ENCODE measurements at regions not wholly inside any gene's neighbourhood (a gene's known extent, or its start where the extent isn't known, plus 50 kb on each side); places are given as distances from the start of the nearest gene placed in this dataset.

DNA sequence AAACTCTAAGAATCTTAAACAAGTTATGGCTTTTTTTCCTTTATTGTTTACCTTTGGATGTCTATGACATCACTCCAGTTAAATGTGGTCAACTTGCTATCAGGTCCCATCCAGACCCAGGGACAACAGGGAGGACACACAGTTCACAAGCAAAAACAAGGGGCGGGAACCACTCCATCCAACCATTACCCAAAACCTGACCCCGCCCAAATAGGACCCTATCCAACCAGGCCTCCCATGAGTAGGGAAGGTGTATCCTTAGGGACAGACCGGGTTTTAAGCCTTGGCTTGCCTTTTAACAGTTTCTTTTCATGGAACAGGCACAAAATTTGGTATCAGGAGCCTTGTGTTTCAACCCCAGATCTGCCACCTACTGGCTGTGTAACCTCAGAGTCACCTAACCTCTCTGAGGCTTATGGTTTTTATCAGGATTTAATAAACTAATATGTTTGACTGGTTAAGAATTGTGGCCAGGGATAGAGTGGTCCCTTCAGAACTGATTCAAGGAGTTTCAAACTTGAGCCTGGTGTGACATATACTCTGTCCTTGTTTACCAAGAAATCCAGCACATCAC, 127.7 kb upstream of the RAD23B start:
- H3K4me3 ChIP-seq (ENCODE audit: low read depth, low read length) = no peak overlapping the region
- TF ChIP-seq, protein P1, sequence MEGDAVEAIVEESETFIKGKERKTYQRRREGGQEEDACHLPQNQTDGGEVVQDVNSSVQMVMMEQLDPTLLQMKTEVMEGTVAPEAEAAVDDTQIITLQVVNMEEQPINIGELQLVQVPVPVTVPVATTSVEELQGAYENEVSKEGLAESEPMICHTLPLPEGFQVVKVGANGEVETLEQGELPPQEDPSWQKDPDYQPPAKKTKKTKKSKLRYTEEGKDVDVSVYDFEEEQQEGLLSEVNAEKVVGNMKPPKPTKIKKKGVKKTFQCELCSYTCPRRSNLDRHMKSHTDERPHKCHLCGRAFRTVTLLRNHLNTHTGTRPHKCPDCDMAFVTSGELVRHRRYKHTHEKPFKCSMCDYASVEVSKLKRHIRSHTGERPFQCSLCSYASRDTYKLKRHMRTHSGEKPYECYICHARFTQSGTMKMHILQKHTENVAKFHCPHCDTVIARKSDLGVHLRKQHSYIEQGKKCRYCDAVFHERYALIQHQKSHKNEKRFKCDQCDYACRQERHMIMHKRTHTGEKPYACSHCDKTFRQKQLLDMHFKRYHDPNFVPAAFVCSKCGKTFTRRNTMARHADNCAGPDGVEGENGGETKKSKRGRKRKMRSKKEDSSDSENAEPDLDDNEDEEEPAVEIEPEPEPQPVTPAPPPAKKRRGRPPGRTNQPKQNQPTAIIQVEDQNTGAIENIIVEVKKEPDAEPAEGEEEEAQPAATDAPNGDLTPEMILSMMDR (conservative IDR thresholded peaks at IDR 0.05; ENCODE audit: low read depth, low read length) = peak; percentile 27
- no peak for DNase-seq (ENCODE audit: low read depth)

DNA sequence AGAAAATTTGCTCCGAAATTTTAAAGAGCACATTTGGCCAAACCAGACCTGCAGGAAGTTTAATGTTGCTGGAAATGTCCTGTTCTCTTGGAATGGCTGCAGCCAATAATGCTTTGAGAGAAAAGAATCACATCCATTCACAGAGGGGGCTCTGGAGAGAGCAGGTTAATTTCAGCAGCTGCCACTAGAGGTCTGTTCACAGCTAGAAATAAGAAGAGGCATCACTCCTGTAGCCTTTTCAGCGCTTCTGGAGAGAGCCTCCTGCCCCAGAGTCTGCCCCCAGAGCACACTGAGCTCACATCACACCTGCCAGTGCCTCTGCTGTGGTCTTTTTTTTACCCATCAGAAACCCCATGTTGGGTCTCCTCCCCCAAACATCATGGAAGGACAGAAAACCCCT, 124.8 kb upstream of the RAD23B start:
- TF ChIP-seq, protein P1 (conservative IDR thresholded peaks at IDR 0.05; ENCODE audit: low read depth, low read length) = peak; percentile 76
- DNase-seq (ENCODE audit: low read depth) = peak; percentile 68
- H3K4me3 ChIP-seq (ENCODE audit: low read depth, low read length) = no peak overlapping the region

DNA sequence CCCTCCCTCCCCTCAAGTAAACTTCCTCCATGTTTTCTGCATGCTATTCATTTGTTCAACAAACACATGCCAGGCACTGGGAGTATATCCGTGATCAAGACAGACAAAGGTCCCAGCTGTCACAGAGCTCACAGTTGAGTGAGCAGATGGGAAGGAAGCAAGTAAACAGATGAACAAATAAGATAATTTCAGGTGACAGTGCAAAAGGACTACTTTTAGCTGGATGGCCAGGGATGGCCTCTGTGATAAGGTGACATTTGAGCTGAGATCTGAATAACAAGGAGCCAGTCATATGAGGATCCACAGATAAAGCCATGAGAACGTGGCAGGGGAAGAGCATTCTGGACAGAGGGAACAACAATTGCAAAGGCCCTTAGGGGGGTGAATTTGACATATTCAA, 121.7 kb upstream of the RAD23B start:
- no peak for DNase-seq (ENCODE audit: low read depth)
- no peak overlapping the region for H3K4me3 ChIP-seq (ENCODE audit: low read depth, low read length)
- TF ChIP-seq, protein P1 (conservative IDR thresholded peaks at IDR 0.05; ENCODE audit: low read depth, low read length) = no peak

DNA sequence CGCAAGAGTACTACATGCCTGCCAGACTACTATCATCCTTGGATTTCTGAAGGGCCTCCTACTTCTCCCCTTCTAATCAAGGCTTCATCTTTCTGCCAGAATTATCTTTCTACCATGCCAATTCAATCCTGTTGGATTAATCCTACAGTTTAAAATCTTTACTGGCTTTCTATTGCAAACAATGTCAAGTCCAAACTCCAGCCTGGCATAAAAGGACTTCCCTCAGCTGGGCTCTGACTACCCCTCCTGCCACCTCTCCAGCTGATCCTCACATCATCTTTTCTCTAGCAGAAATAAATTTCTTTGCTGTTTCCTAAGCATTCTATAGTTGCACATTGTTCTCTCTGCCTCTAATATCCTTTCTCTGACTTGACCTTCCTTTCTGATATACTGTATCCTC, 119.7 kb upstream of the RAD23B start:
- no peak overlapping the region for H3K4me3 ChIP-seq (ENCODE audit: low read depth, low read length)
- DNase-seq (ENCODE audit: low read depth) = no peak
- TF ChIP-seq, protein P1 (conservative IDR thresholded peaks at IDR 0.05; ENCODE audit: low read depth, low read length) = no peak

DNA sequence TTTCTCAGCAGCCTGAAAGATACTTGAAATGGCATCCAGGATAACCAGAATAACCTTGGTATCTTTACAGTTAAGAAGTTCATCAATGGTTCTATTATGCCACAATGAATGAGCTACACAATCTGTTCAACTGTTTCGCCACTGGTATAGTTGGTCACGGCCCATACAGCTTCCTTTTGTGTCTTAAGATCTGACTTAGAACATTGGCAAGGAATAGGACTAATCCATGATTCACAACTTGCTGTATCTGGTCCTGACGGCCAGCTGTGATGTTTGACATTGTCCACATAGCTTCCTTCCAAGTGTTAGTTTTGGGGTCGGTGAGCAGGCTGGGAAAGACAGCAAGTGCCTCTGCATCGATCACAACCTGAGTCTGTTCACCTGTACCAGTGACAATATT, 113.3 kb upstream of the RAD23B start:
- TF ChIP-seq, protein P1 (conservative IDR thresholded peaks at IDR 0.05; ENCODE audit: low read depth, low read length) = no peak
- DNase-seq (ENCODE audit: low read depth) = no peak
- H3K4me3 ChIP-seq (ENCODE audit: low read depth, low read length) = no peak overlapping the region

DNA sequence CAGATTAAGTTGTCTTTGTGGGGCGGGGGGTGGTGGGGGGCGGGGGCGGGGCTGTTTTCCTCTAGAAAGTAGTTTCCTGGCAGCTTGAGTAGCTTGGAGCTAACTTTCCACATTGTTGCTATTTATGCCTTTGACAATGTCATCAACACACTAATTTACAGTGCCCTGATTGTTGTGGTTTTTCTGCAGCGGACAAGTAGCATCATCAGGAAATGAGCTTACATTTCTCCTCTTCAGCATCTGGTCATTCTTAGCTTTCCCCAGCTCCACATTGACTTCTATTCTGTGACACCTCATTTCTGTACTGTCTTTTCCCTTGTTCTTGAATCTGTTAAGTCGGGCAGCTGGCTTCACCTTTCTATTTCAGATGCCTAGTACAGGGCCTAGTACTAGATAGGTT, 112.3 kb upstream of the RAD23B start:
- DNase-seq (ENCODE audit: low read depth) = no peak
- TF ChIP-seq, protein P1 (conservative IDR thresholded peaks at IDR 0.05; ENCODE audit: low read depth, low read length) = no peak
- H3K4me3 ChIP-seq (ENCODE audit: low read depth, low read length) = no peak overlapping the region

DNA sequence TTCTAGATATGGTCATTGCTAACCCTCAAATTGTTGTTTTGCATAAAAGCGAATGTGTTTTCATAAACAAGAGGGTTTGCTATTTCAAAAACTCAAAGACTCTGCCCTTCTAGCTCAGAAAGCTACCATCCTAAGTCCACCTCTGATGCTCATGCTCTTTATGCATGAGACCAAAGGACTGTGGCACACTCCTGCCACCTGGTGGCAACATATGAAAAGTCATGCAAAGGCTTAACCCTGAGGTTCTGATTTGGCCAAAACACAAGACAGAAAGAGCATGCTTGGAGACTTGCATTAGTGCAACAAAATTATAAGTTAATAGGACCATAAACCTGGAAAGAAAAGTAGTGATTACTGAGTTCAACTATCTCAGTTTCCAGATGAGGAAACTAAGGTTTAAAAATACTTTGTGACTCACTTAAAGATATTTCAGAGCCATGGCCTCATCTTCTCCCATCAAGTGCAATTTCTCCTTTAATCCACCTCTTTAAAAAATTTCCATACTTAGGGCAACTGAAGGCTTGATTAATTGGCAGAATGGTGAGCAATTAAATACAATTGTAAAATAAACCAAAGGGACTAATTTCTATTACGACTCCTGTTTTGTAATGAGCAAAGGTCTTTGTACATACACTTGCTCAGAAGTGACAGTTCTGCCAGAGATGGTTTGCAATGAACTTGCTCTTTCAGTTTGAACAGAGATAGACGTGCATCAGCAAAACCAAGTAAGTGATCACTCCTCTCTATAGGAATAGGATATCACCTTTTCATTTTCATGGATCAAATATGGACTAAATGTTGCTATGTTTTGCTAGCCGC, 110.7 kb upstream of the RAD23B start:
- TF ChIP-seq, protein P1 (conservative IDR thresholded peaks at IDR 0.05; ENCODE audit: low read depth, low read length) = peak; percentile 95
- H3K4me3 ChIP-seq (ENCODE audit: low read depth, low read length) = no peak overlapping the region
- peak; percentile 92 for DNase-seq (ENCODE audit: low read depth)
